ENCODE measurements at regions not wholly inside any gene's neighbourhood (a gene's known extent, or its start where the extent isn't known, plus 50 kb on each side); places are given as distances from the start of the nearest gene placed in this dataset.

- no peak for DNase-seq
These were observed 55.9 kb upstream of the MIS18BP1 start for GRCh38 chr14:45308745-45309397.
